Choroid plexus epithelial cell (primary cell): ENCODE measurements at regions not wholly inside any gene's neighbourhood (a gene's known extent, or its start where the extent isn't known, plus 50 kb on each side); places are given as distances from the start of the nearest gene placed in this dataset.

Experiments used
- DNase-seq: peaks from one replicate; pipeline ENCODE4 v3.0.0-alpha.2; 2010; ENCODE audit warnings: low read depth
- H3K4me3 ChIP-seq: 2 replicates; pipeline ENCODE4 v1.5.1; 2011; ENCODE audit warnings: low read depth, mild to moderate bottlenecking, control low read depth, low read length, moderate library complexity
- TF ChIP-seq, protein P1 (sequence below): conservative IDR thresholded peaks from 2 replicates; pipeline ENCODE4 v1.5.1; 2011; ENCODE audit warnings: low read depth, mild to moderate bottlenecking, control low read depth, inconsistent platforms, low read length, moderate library complexity

DNA sequence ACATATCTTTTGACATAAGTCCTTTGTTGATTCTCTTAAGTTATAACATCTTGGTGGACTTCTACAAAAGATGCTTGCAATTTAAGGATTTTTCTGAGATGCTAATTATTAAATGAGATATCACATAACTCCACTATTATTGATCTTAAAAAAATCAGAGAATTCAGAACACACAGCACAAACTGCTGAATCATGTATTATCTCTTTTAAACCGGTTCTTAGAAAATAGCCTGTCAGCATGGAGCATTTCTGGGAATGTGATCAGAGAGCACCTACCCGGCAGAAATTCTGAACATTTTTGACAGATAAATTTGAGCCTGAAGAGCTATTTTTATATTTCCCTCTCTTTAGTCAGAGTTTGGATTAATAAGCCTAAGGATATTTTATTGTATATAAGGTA, 50.2 kb upstream of the PCLO start:
- no peak overlapping the region for H3K4me3 ChIP-seq
- TF ChIP-seq, protein P1, sequence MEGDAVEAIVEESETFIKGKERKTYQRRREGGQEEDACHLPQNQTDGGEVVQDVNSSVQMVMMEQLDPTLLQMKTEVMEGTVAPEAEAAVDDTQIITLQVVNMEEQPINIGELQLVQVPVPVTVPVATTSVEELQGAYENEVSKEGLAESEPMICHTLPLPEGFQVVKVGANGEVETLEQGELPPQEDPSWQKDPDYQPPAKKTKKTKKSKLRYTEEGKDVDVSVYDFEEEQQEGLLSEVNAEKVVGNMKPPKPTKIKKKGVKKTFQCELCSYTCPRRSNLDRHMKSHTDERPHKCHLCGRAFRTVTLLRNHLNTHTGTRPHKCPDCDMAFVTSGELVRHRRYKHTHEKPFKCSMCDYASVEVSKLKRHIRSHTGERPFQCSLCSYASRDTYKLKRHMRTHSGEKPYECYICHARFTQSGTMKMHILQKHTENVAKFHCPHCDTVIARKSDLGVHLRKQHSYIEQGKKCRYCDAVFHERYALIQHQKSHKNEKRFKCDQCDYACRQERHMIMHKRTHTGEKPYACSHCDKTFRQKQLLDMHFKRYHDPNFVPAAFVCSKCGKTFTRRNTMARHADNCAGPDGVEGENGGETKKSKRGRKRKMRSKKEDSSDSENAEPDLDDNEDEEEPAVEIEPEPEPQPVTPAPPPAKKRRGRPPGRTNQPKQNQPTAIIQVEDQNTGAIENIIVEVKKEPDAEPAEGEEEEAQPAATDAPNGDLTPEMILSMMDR = no peak
- DNase-seq = peak; percentile 5
